ENCODE measurements at regions not wholly inside any gene's neighbourhood (a gene's known extent, or its start where the extent isn't known, plus 50 kb on each side); places are given as distances from the start of the nearest gene placed in this dataset.

DNA sequence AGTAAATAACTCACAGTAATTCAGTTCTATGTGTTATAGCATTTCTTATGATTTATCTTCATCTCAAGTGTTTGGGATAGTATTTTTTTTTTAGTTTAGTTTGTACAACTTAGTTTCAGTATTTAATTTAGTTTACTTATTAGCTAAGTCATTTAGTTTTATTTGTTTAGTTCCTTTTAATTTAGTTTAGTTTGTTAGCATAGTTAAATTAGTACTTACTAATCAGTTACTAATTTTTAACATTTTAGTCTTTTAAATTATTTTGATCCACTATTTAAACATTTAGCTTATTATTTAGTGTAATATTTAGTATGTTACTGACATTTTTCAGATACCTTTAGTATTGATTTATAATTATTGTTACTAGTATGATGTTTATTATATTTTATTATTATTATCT is 85.2 kb upstream of the SIPA1L2 start:
- TF ChIP-seq, protein P1, sequence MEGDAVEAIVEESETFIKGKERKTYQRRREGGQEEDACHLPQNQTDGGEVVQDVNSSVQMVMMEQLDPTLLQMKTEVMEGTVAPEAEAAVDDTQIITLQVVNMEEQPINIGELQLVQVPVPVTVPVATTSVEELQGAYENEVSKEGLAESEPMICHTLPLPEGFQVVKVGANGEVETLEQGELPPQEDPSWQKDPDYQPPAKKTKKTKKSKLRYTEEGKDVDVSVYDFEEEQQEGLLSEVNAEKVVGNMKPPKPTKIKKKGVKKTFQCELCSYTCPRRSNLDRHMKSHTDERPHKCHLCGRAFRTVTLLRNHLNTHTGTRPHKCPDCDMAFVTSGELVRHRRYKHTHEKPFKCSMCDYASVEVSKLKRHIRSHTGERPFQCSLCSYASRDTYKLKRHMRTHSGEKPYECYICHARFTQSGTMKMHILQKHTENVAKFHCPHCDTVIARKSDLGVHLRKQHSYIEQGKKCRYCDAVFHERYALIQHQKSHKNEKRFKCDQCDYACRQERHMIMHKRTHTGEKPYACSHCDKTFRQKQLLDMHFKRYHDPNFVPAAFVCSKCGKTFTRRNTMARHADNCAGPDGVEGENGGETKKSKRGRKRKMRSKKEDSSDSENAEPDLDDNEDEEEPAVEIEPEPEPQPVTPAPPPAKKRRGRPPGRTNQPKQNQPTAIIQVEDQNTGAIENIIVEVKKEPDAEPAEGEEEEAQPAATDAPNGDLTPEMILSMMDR (IDR thresholded peaks at IDR 0.05): no peak
- TF ChIP-seq EZH2 (IDR thresholded peaks at IDR 0.05): no peak

Data from neural progenitor cell (in vitro differentiated cells).